Neural cell (in vitro differentiated cells): ENCODE measurements at regions not wholly inside any gene's neighbourhood (a gene's known extent, or its start where the extent isn't known, plus 50 kb on each side); places are given as distances from the start of the nearest gene placed in this dataset.

ENCODE experiments used
- CTCF ChIP-seq: fragments of 450-650 bp; IDR thresholded peaks from 2 replicates; pipeline ENCODE4 v1.5.1; 2014; ENCODE audit warnings: antibody characterized with exemption, mild to moderate bottlenecking, moderate library complexity; ENCODE audit not compliant: poor library complexity, severe bottlenecking
- EP300 ChIP-seq: fragments of 450-650 bp; conservative IDR thresholded peaks from 2 replicates; pipeline ENCODE4 v1.6.1; 2014; ENCODE audit warnings: antibody characterized with exemption, mild to moderate bottlenecking, moderate library complexity; ENCODE audit not compliant: poor library complexity, severe bottlenecking
- POLR2AphosphoS5 ChIP-seq: IDR thresholded peaks from 2 replicates; pipeline ENCODE4 v1.6.1; 2012
- TAF1 ChIP-seq: IDR thresholded peaks from 2 replicates; pipeline ENCODE4 v1.6.1; 2012; ENCODE audit warnings: low read depth

GRCh38 chr20:48277266-48277665 is 492.0 kb upstream of the SULF2 start:
- no peak for TF ChIP-seq CTCF
- no peak for TF ChIP-seq TAF1
- TF ChIP-seq POLR2AphosphoS5, result no peak
- no peak for TF ChIP-seq EP300
